ENCODE measurements at regions not wholly inside any gene's neighbourhood (a gene's known extent, or its start where the extent isn't known, plus 50 kb on each side); places are given as distances from the start of the nearest gene placed in this dataset.

DNA sequence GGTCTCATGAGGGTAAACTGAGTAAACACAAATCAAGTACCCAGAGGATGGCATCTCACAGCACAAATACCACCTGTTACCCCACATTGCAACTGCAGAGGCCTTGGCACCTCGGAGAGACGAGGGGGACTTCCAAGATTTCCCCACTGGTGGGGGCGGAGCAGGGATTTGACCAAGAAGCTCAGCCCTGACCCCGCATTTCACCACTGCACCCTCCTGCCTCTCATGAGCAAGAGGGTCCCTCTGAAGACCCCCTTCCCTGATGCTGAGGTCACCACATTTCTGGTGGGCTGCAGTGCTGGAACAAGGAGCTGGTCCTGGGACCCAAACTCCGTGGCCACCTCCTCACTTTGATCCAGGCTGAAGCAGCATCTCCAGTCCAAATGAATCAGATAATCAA lies 342.4 kb downstream of the NPHP4 start:
- TF ChIP-seq, protein P1, sequence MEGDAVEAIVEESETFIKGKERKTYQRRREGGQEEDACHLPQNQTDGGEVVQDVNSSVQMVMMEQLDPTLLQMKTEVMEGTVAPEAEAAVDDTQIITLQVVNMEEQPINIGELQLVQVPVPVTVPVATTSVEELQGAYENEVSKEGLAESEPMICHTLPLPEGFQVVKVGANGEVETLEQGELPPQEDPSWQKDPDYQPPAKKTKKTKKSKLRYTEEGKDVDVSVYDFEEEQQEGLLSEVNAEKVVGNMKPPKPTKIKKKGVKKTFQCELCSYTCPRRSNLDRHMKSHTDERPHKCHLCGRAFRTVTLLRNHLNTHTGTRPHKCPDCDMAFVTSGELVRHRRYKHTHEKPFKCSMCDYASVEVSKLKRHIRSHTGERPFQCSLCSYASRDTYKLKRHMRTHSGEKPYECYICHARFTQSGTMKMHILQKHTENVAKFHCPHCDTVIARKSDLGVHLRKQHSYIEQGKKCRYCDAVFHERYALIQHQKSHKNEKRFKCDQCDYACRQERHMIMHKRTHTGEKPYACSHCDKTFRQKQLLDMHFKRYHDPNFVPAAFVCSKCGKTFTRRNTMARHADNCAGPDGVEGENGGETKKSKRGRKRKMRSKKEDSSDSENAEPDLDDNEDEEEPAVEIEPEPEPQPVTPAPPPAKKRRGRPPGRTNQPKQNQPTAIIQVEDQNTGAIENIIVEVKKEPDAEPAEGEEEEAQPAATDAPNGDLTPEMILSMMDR (IDR thresholded peaks at IDR 0.05) = no peak
- 86 to 91% methylated on average over 5 of the region's 5 CpGs for WGBS, 2 donors
- intact Hi-C loops (cut with DNase I) = no loop called here
- Histone ChIP-seq H3K9me3 (peaks cover 0 to 8% (median 0%) of the 10 kb centered on the region in 11 donors), H3K27ac (no peak overlapping the region), H3K4me1 (no peaks in the 10 kb centered on the region), H3K27me3 (peaks cover 0 to 58% (median 29%) of the 10 kb centered on the region in 7 donors), H3K4me3 (no peak overlapping the region), H3K36me3 (no peaks in the 10 kb centered on the region)
- DNase-seq (no peak), ATAC-seq (no peak)

DNA sequence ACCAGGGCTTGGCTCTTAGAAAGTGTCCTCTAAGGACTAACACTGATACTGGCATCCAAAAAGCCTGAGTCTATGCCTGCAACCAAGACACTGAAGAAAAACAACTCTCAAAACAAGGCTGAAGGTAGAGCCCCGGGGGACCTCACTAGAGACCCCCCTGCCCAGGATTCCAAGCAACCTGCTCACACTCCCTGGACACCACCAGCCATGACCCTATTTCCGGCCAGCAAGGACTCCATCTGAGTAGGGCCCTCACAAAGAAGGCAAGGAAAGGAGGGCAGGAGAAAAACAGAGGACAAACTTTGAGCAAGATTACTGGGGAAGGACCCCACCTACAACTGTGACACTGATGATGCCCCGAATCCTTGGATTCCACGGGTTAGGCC lies 343.1 kb downstream of the NPHP4 start:
- intact Hi-C loops (cut with DNase I) = no loop called here
- no peak overlapping the region for H3K4me3 ChIP-seq
- H3K27me3 ChIP-seq = peaks cover 0 to 58% (median 29%) of the 10 kb centered on the region in 7 donors
- peaks cover 0 to 8% (median 0%) of the 10 kb centered on the region in 11 donors for H3K9me3 ChIP-seq
- no peak overlapping the region for H3K27ac ChIP-seq
- H3K4me1 ChIP-seq = no peaks in the 10 kb centered on the region
- ATAC-seq (no peak), DNase-seq (no peak)
- WGBS, 2 donors = 83 to 89% methylated on average over 4 of the region's 4 CpGs
- TF ChIP-seq, protein P1 (IDR thresholded peaks at IDR 0.05) = no peak
- H3K36me3 ChIP-seq = no peaks in the 10 kb centered on the region

DNA sequence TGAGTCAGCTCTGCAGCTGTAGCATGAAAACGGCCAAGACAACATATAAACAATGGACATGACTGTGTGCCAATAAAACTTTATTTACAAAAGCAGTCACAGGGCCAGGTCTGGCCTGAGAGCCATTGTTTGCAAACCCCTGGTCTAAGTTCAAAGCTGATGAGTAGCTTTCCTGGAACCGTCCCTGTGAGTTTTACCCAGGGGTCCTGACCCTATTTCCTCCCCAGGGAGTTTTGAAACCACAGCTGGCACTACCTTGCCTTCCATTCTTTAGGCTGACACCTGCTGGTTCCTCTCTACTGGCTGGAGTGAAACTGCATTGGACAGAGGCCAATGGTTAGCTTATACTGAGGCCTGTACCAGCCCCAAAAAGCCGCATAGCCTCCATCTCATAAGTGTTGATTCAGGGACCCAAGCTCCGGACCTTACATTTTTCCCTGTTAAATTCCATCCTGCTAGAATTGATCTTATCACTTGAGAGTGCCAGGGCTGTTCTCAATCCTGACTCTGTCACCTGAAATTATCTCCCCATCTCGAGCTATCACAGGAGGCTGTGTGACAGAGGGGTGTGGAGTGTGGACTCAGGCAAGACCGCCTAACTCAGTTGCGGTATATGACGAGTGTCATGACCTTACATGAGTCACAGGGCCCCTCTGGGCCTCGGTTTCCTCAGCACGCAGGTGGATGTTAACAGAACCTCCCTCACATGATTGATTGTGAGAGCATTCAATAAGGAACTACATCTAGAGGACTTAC lies 343.6 kb downstream of the NPHP4 start:
- TF ChIP-seq, protein P1 (IDR thresholded peaks at IDR 0.05) = no peak
- no peaks in the 10 kb centered on the region for H3K36me3 ChIP-seq
- no peaks in the 10 kb centered on the region for H3K4me1 ChIP-seq
- no peak overlapping the region for H3K4me3 ChIP-seq
- H3K9me3 ChIP-seq = peaks cover 0 to 8% (median 0%) of the 10 kb centered on the region in 11 donors
- DNase-seq = no peak
- peaks cover 0 to 60% (median 29%) of the 10 kb centered on the region in 7 donors for H3K27me3 ChIP-seq
- intact Hi-C loops (cut with DNase I) = no loop called here
- 73 to 81% methylated on average over 10 of the region's 10 CpGs for WGBS, 2 donors
- no peak for ATAC-seq
- H3K27ac ChIP-seq = no peak overlapping the region

DNA sequence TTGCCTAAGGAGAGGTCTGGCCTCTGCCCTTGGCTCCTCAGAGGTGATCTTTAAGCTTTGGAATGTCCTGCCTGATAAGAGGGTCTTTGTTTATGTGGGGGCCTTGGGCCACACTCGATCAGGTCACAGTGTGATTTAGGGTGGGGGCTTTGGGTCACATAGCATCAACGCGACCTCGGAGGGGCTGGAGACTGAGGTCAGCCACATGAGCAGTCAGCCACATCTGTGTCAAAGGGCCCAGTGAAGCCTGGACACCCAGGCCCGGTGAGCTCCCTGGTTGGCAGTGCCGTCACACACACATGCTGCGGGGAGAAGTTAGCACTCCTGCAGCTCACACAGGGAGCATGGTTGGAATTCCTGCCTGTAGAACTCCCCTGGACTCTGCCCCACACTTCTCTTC lies 345.0 kb downstream of the NPHP4 start:
- WGBS, 2 donors = 28 to 35% methylated on average over 7 of the region's 7 CpGs
- TF ChIP-seq, protein P1 (IDR thresholded peaks at IDR 0.05) = no peak
- no peak overlapping the region for H3K27ac ChIP-seq
- ATAC-seq (no peak), DNase-seq (no peak)
- peaks cover 0 to 8% (median 0%) of the 10 kb centered on the region in 11 donors for H3K9me3 ChIP-seq
- no peaks in the 10 kb centered on the region for H3K4me1 ChIP-seq
- intact Hi-C loops (cut with DNase I) = no loop called here
- H3K27me3 ChIP-seq = peaks cover 0 to 54% (median 29%) of the 10 kb centered on the region in 7 donors
- no peak overlapping the region for H3K4me3 ChIP-seq
- H3K36me3 ChIP-seq = no peaks in the 10 kb centered on the region

Data from heart right ventricle (tissue), 16 donors.